WTC11 (cell line): ENCODE measurements at regions not wholly inside any gene's neighbourhood (a gene's known extent, or its start where the extent isn't known, plus 50 kb on each side); places are given as distances from the start of the nearest gene placed in this dataset.

ENCODE experiments used
- ARID4B ChIP-seq: sonication (generic); formaldehyde crosslinking; IDR thresholded peaks from 2 replicates; pipeline ENCODE4 v1.8.0; 2023; ENCODE audit warnings: missing genetic modification reagents, mild to moderate bottlenecking, borderline replicate concordance
- CREB1 ChIP-seq: sonication (generic); formaldehyde crosslinking; IDR thresholded peaks from 2 replicates; pipeline ENCODE4 v1.8.0; 2023; ENCODE audit warnings: mild to moderate bottlenecking, missing genetic modification reagents
- E2F1 ChIP-seq: sonication (generic); formaldehyde crosslinking; IDR thresholded peaks from 2 replicates; pipeline ENCODE4 v1.8.0; 2022; ENCODE audit warnings: mild to moderate bottlenecking, missing genetic modification reagents
- ELF4 ChIP-seq: sonication (generic); formaldehyde crosslinking; IDR thresholded peaks from 2 replicates; pipeline ENCODE4 v1.8.1; 2022; ENCODE audit warnings: low read depth, mild to moderate bottlenecking, moderate library complexity, missing genetic modification reagents
- NR1H2 ChIP-seq: sonication (generic); formaldehyde crosslinking; IDR thresholded peaks from 2 replicates; pipeline ENCODE4 v1.9.0; 2021; ENCODE audit warnings: mild to moderate bottlenecking, moderate library complexity, missing genetic modification reagents
- ZNF263 ChIP-seq: sonication (generic); formaldehyde crosslinking; IDR thresholded peaks from 2 replicates; pipeline ENCODE4 v1.8.1; 2022; ENCODE audit warnings: low read depth, mild to moderate bottlenecking, moderate library complexity, missing genetic modification reagents
- TF ChIP-seq, protein P1 (sequence below): fragments of 200-600 bp; IDR thresholded peaks from 2 replicates; pipeline ENCODE4 v1.8.0; 2022; ENCODE audit warnings: antibody characterized with exemption
- TF ChIP-seq, protein P2 (sequence below): sonication (generic); formaldehyde crosslinking; IDR thresholded peaks from 2 replicates; pipeline ENCODE4 v1.8.1; 2022; ENCODE audit warnings: low read depth, mild to moderate bottlenecking, moderate library complexity, missing genetic modification reagents, borderline replicate concordance

GRCh38 chr9:29965834-29966233 lies 2392.6 kb upstream of the C9orf72 start:
- TF ChIP-seq E2F1 (CRISPR knock-in tag) (no peak), ARID4B (CRISPR knock-in tag) (no peak), CREB1 (CRISPR knock-in tag) (no peak), NR1H2 (no peak), ELF4 (CRISPR knock-in tag) (no peak), ZNF263 (CRISPR knock-in tag) (no peak)
- TF ChIP-seq, protein P1, sequence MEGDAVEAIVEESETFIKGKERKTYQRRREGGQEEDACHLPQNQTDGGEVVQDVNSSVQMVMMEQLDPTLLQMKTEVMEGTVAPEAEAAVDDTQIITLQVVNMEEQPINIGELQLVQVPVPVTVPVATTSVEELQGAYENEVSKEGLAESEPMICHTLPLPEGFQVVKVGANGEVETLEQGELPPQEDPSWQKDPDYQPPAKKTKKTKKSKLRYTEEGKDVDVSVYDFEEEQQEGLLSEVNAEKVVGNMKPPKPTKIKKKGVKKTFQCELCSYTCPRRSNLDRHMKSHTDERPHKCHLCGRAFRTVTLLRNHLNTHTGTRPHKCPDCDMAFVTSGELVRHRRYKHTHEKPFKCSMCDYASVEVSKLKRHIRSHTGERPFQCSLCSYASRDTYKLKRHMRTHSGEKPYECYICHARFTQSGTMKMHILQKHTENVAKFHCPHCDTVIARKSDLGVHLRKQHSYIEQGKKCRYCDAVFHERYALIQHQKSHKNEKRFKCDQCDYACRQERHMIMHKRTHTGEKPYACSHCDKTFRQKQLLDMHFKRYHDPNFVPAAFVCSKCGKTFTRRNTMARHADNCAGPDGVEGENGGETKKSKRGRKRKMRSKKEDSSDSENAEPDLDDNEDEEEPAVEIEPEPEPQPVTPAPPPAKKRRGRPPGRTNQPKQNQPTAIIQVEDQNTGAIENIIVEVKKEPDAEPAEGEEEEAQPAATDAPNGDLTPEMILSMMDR = no peak
- TF ChIP-seq, protein P2, sequence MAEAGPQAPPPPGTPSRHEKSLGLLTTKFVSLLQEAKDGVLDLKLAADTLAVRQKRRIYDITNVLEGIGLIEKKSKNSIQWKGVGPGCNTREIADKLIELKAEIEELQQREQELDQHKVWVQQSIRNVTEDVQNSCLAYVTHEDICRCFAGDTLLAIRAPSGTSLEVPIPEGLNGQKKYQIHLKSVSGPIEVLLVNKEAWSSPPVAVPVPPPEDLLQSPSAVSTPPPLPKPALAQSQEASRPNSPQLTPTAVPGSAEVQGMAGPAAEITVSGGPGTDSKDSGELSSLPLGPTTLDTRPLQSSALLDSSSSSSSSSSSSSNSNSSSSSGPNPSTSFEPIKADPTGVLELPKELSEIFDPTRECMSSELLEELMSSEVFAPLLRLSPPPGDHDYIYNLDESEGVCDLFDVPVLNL (CRISPR knock-in tag) = no peak
